T-helper 9 cell (primary cell): ENCODE measurements at regions not wholly inside any gene's neighbourhood (a gene's known extent, or its start where the extent isn't known, plus 50 kb on each side); places are given as distances from the start of the nearest gene placed in this dataset.

ENCODE experiments used
- DNase-seq: peaks from one replicate; pipeline ENCODE4 v3.0.0-alpha.2; 2020

- DNase-seq, result no peak
Measured at GRCh38 chr2:133952420-133952819, 301.5 kb upstream of the MGAT5 start.

- DNase-seq, result no peak
Measured at GRCh38 chr2:133952896-133953295, 301.0 kb upstream of the MGAT5 start.

- no peak for DNase-seq
Measured at GRCh38 chr2:133953524-133953923, 300.3 kb upstream of the MGAT5 start.

DNA sequence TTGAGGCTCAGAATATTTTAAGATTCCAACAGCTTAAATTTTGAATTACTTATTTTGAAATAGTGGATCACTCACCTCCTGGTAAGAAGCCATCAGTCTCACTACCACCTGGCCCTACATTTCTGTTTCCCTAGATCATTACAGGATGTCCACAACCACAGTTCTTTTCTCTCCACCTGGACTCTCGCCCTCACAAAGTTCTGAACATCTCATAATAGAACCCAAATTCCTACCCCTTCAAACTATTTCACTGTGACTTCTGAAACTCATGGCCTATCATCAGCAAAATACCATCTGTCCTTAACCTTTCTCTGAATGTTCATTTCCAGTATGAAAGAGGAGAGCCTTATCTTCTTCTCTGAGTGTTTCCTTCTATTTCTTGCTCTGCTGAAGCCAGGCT, 299.2 kb upstream of the MGAT5 start:
- DNase-seq, result no peak

DNA sequence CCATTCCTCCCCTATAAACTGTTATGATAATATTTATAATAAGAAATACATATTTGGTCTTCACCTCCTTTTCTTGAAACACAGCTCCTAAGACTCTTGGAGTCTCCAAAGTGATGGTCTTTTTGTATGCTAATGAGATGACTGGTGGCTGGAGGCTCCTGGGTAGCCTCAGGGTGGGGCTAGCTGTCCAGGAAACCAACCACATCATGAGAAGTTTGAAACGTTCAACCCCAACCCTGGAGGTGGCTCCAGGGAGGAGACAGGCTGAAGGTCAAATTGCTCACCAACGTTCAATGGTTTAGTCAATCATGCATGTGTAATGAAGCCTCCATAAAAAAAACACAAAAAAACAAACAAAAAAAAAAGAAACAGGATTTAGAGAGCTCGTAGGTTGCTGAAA, 298.7 kb upstream of the MGAT5 start:
- no peak for DNase-seq

GRCh38 chr2:133956434-133956935, 297.4 kb upstream of the MGAT5 start:
- no peak for DNase-seq

GRCh38 chr2:133957724-133958480, 296.0 kb upstream of the MGAT5 start:
- DNase-seq, result no peak

GRCh38 chr2:133959066-133959465, 294.8 kb upstream of the MGAT5 start:
- no peak for DNase-seq

DNA sequence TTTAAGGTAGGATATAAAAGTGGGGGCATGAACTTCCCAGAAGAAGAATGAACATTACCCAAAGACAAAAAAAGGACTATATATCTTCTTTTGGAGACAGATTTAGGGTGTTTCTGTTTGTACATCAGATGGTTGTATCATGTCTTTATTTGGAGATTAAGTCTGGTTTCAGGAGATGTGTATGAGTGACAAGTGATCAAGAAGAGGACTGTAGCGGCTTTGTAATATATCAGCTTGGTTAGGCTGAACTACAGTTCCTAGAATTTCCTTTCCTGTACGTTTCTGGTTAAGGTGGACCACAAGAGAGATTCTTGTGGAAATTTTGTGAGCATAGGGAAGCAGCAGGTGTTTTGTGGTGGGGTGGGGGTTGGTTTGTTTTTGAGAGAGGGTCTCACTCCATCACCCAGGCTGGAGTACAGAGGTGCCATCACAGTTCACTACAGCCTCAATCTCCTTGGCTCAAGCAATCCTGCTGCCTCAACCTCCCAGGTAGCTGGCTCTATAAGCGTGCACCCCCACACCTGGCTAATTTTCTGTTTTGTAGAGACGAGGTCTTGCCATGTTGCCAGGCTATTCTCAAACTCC, 287.1 kb upstream of the MGAT5 start:
- no peak for DNase-seq

DNA sequence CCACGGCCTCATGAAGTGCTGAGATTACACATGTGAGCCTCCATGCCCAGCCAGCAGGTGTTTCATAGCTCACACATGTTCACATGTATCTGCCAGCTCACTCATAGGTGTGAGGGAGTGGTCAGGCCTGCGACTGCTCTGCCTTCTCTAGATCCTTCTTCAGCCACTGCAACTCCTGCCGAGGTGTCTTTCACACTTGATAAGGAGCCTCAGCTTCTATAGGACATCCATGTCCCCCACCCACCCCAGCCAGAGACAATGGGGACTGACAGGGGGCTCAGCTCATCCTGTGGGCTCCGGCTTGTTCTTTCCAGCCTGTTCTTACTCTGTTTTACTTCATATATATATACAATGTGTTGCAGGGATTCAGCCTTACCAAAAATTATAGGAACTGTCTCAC, 286.5 kb upstream of the MGAT5 start:
- no peak for DNase-seq

GRCh38 chr2:133968446-133968845, 285.4 kb upstream of the MGAT5 start:
- DNase-seq, result no peak

DNA sequence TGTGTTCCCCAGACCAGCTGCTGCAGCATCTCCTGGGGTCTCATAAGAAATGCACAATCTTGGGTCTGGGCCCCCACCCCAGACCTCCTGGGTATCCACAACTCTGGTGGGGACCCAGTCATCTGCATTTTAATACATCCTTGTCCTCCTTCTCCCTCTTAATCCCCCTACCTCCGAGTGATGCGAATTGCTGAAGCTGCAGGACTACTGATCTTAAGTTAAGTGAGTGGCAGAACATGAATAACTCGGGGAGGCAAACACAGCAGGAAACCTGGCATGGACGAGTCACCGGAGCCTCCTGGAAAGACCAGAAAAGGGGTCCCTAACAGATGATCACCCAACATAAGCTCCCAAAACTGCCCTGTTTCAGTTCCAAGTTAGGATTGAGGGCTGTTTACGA, 283.2 kb upstream of the MGAT5 start:
- no peak for DNase-seq

- DNase-seq, result no peak
Measured at GRCh38 chr2:133972297-133972696, 281.6 kb upstream of the MGAT5 start.

- no peak for DNase-seq
Measured at GRCh38 chr2:133972786-133973185, 281.1 kb upstream of the MGAT5 start.

- DNase-seq, result no peak
Measured at GRCh38 chr2:133974353-133974752, 279.5 kb upstream of the MGAT5 start.

DNA sequence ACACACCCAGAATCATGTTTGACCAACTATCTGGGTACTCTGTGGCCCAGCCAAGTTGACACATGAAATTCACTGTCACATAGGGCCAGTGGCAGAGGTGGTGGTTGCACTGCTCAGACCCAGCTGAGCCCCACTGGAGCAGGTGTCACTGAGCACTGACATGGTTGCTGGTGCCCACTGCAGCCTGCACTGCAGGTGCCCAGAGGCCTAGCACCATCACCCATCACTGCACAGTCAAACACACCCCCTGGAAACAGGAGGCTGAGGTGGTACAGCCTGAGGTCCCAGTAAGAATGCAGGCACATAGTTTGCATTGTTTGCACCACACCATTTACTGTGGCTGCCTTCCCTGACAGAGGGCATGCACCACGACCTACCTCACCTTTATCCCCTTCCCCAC, 278.7 kb upstream of the MGAT5 start:
- DNase-seq, result no peak

DNA sequence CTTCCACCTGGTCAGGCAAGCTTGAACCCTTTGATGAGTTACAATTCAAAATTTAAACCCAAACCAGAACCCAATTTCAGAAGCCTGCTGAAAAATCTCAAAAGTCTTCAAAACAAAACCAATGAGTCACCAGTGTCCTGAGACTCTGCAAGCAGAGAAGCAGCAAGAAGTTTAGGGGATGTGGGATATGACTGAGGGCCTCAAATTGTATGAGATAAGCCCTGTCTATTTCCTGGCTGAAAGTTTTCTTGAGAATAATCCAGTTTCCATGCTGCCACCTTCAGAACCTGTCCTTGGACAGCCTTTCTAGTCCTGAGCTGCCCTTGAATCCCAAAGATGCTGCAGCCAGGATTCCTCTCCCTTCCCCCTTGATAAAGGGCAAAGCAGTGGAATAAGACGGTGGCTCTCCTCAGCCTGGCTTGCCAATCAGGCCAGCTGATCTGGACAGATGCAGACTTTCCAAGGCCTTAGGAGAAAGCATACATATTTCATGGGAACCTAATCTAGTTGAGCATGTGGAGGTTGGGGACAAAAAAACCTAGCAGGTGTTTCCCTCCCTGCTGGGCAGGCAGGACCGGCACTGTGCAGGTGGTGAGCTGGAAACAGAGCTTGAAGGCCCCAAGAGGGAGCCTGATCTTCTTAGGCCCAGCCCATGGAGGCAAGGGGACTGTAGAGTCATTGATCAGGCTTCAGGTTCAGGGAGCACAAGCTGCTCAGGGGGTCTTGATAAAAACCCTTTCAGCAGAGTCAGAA, 278.0 kb upstream of the MGAT5 start:
- no peak for DNase-seq

GRCh38 chr2:133976659-133977058, 277.2 kb upstream of the MGAT5 start:
- no peak for DNase-seq

- DNase-seq, result no peak
Measured at GRCh38 chr2:133977405-133977804, 276.5 kb upstream of the MGAT5 start.

DNA sequence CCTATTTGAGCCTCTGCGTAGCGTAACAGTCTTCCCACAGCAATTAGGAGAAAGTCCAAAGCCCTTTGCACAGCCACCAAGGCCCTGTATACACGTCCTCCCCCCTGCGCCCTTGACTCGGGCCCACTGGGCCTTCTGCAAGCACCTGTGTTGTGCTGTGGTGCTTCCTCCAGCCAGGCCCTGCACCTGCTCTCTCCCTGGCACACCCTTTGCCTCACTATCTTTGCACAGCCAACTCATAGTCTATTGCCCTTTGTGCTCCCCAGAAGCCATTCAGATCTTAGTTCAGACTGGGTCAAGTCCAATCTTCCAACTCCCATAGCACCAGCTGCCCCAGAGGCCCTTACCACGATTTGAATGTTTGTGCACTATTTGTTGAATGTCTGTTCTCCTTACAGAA, 271.6 kb upstream of the MGAT5 start:
- no peak for DNase-seq

DNA sequence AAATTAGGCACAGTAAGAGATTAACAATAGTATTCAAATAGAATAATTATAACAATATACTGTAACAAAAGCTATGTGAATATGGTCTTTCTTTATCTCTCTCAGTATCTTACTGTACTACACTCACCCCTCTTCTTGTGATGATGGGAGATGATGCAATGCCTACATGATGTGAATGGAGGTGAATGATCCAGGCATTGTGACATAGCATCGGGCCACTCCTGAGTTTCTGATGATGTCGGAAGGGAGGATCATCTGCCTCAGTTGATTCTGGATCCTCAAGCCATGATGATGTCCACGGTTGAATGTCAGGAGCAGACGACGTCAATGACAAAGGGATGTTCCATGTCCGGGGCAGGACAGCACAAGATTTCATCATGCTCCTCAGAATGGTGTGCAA, 268.3 kb upstream of the MGAT5 start:
- DNase-seq, result no peak

DNA sequence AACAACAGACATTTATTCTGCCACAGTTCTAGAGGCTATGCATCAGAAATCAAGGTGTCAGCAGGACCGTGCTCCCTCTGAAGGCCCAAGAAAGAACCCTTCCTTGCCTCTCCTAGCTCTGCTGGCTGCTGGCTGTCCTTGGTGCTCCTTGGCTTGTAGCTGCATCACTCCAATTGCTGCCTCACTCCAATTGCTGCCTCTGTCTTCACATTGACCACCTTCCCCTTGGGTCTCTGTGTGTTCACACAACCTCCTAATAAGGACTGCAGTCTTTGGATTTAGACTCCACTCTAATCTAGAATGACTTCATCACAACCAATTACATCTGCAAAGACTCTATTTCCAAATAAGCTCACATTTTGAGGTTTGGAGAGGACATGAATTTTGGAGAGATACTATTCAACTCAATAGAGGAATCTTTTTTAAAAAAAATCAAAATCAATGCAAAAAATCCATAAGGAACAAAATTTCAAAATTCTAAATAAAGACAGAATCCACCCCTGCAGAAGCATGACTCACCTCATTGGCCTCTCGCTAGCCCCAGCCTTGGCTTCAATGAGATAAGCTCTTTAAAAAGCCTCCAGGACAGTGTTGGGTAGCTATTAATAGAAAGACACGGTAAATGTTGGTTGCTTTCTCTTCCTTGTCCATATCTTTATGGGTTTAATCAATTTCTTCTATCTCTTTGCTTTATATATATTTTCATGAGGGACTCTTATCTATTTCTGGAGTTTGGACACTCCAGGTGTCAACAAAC, 267.6 kb upstream of the MGAT5 start:
- no peak for DNase-seq
